Large intestine (tissue), 3 donors: ENCODE measurements at regions not wholly inside any gene's neighbourhood (a gene's known extent, or its start where the extent isn't known, plus 50 kb on each side); places are given as distances from the start of the nearest gene placed in this dataset.
"Not testable (repeated sequence)": the region's sequence is repeated elsewhere in the genome, so short reads cannot be mapped to it uniquely, and the experiment has no call there.

Experiments
- DNase-seq, 2 donors: peaks; one replicate each; pipeline versions ENCODE4 v3.0.0 to v3.0.0-alpha.2; 2013
- H3K27ac ChIP-seq: one replicate; pipeline ENCODE4 v1.5.1; 2013; ENCODE audit warnings: low read length
- H3K27me3 ChIP-seq: 2 replicates; pipeline ENCODE4 v1.6.1; 2013; ENCODE audit warnings: low read length; ENCODE audit not compliant: control insufficient read depth, insufficient read depth
- H3K36me3 ChIP-seq: 2 replicates; pipeline ENCODE4 v1.6.1; 2013; ENCODE audit warnings: low read length; ENCODE audit not compliant: control insufficient read depth, insufficient read depth
- H3K4me1 ChIP-seq: one replicate; pipeline ENCODE4 v1.6.1; 2013; ENCODE audit warnings: low read length; ENCODE audit not compliant: control insufficient read depth, insufficient read depth
- H3K4me3 ChIP-seq: one replicate; pipeline ENCODE4 v1.5.1; 2013; ENCODE audit warnings: low read length
- H3K9me3 ChIP-seq: one replicate; pipeline ENCODE4 v1.6.1; 2013; ENCODE audit warnings: mild to moderate bottlenecking, low read depth, low read length, moderate library complexity; ENCODE audit not compliant: control insufficient read depth
- WGBS: methylation state at CpG from one replicate; pipeline ENCODE4 v1.1.5; 2013; ENCODE audit warnings: low lambda C conversion rate; ENCODE audit not compliant: insufficient coverage; 5-methylcytosine and 5-hydroxymethylcytosine counted together

- WGBS: 83% methylated on average over 2 of the region's 6 CpGs
- no peak overlapping the region for H3K27ac ChIP-seq
- H3K36me3 ChIP-seq: no peaks in the 10 kb centered on the region
- DNase-seq: no peak
- no peaks in the 10 kb centered on the region for H3K4me1 ChIP-seq
- no peaks in the 10 kb centered on the region for H3K27me3 ChIP-seq
- peaks cover 4% of the 10 kb centered on the region for H3K9me3 ChIP-seq
- H3K4me3 ChIP-seq: no peak overlapping the region
These were observed 51.2 kb upstream of the SGCE start for GRCh38 chr7:94706996-94707740.

- DNase-seq: no peak
- Histone ChIP-seq H3K9me3 (peaks cover 4% of the 10 kb centered on the region), H3K4me1 (no peaks in the 10 kb centered on the region), H3K4me3 (no peak overlapping the region), H3K36me3 (no peaks in the 10 kb centered on the region), H3K27ac (no peak overlapping the region), H3K27me3 (no peaks in the 10 kb centered on the region)
- no CpG with 5 or more reads among the region's 2 CpGs for WGBS
These were observed 54.3 kb upstream of the SGCE start for GRCh38 chr7:94710256-94710655.

- WGBS: 80% methylated on average over 1 of the region's 8 CpGs
- not testable (repeated sequence) for H3K9me3 ChIP-seq, H3K4me1 ChIP-seq, H3K27me3 ChIP-seq, H3K27ac ChIP-seq, H3K36me3 ChIP-seq, DNase-seq, H3K4me3 ChIP-seq
These were observed 66.4 kb upstream of the SGCE start for GRCh38 chr7:94722360-94722759.

- not testable (repeated sequence) for H3K27ac ChIP-seq, H3K9me3 ChIP-seq, H3K4me1 ChIP-seq, H3K27me3 ChIP-seq, H3K4me3 ChIP-seq, DNase-seq, H3K36me3 ChIP-seq
- no CpG with 5 or more reads among the region's 3 CpGs for WGBS
These were observed 73.0 kb upstream of the SGCE start for GRCh38 chr7:94728893-94729292.

GRCh38 chr7:94738071-94738470 is 82.1 kb upstream of the SGCE start:
- no peak overlapping the region for H3K4me3 ChIP-seq
- no peaks in the 10 kb centered on the region for H3K36me3 ChIP-seq
- H3K9me3 ChIP-seq: no peaks in the 10 kb centered on the region
- WGBS: no CpG with 5 or more reads among the region's 1 CpG
- no peaks in the 10 kb centered on the region for H3K27me3 ChIP-seq
- no peaks in the 10 kb centered on the region for H3K4me1 ChIP-seq
- no peak for DNase-seq
- H3K27ac ChIP-seq: no peak overlapping the region

- Histone ChIP-seq H3K27ac (no peak overlapping the region), H3K27me3 (no peaks in the 10 kb centered on the region), H3K9me3 (no peaks in the 10 kb centered on the region), H3K36me3 (no peaks in the 10 kb centered on the region), H3K4me1 (no peaks in the 10 kb centered on the region), H3K4me3 (no peak overlapping the region)
- peak in 1 of 2 donors; percentile 5 for DNase-seq
- WGBS: no CpG with 5 or more reads among the region's 1 CpG
These were observed 83.2 kb upstream of the SGCE start for GRCh38 chr7:94739180-94739579.

- no peaks in the 10 kb centered on the region for H3K36me3 ChIP-seq
- no peaks in the 10 kb centered on the region for H3K4me1 ChIP-seq
- no peaks in the 10 kb centered on the region for H3K9me3 ChIP-seq
- no peak for DNase-seq
- H3K27me3 ChIP-seq: no peaks in the 10 kb centered on the region
- H3K4me3 ChIP-seq: no peak overlapping the region
- H3K27ac ChIP-seq: no peak overlapping the region
These were observed 84.6 kb upstream of the SGCE start for GRCh38 chr7:94740509-94740908.

GRCh38 chr7:94741179-94741578 is 85.2 kb upstream of the SGCE start:
- WGBS: 100% methylated on average over 1 of the region's 2 CpGs

GRCh38 chr7:94748376-94748775 is 92.4 kb upstream of the SGCE start:
- no peaks in the 10 kb centered on the region for H3K36me3 ChIP-seq
- H3K4me1 ChIP-seq: no peaks in the 10 kb centered on the region
- H3K27ac ChIP-seq: no peak overlapping the region
- no peak for DNase-seq
- no peak overlapping the region for H3K4me3 ChIP-seq
- H3K9me3 ChIP-seq: no peaks in the 10 kb centered on the region
- H3K27me3 ChIP-seq: no peaks in the 10 kb centered on the region

More at GRCh38 chr7:94741179-94741578, 85.2 kb upstream of the SGCE start:
- no peak overlapping the region for H3K4me3 ChIP-seq
- H3K36me3 ChIP-seq: no peaks in the 10 kb centered on the region
- H3K4me1 ChIP-seq: no peaks in the 10 kb centered on the region
- H3K9me3 ChIP-seq: no peaks in the 10 kb centered on the region
- DNase-seq: no peak
- no peak overlapping the region for H3K27ac ChIP-seq
- H3K27me3 ChIP-seq: no peaks in the 10 kb centered on the region

- 100% methylated on average over 1 of the region's 2 CpGs for WGBS
- no peak overlapping the region for H3K4me3 ChIP-seq
- no peak overlapping the region for H3K27ac ChIP-seq
- H3K4me1 ChIP-seq: no peaks in the 10 kb centered on the region
- no peaks in the 10 kb centered on the region for H3K27me3 ChIP-seq
- DNase-seq: no peak
- no peaks in the 10 kb centered on the region for H3K9me3 ChIP-seq
- H3K36me3 ChIP-seq: no peaks in the 10 kb centered on the region
These were observed 104.6 kb upstream of the SGCE start for GRCh38 chr7:94760446-94761100.

GRCh38 chr7:94761451-94761850 is 105.5 kb upstream of the SGCE start:
- DNase-seq: peak in 1 of 2 donors; percentile 18
- no peaks in the 10 kb centered on the region for H3K36me3 ChIP-seq
- H3K4me3 ChIP-seq: no peak overlapping the region
- H3K27ac ChIP-seq: no peak overlapping the region
- H3K9me3 ChIP-seq: no peaks in the 10 kb centered on the region
- no peaks in the 10 kb centered on the region for H3K27me3 ChIP-seq
- H3K4me1 ChIP-seq: no peaks in the 10 kb centered on the region
